ENCODE measurements at regions not wholly inside any gene's neighbourhood (a gene's known extent, or its start where the extent isn't known, plus 50 kb on each side); places are given as distances from the start of the nearest gene placed in this dataset.
"Not testable (repeated sequence)": the region's sequence is repeated elsewhere in the genome, so short reads cannot be mapped to it uniquely, and the experiment has no call there.

GRCh38 chr11:130566360-130566759 lies 117.9 kb downstream of the ADAMTS15 start:
- H3K4me3 Mint-ChIP-seq, H3K27me3 Mint-ChIP-seq, H3K27ac Mint-ChIP-seq, H3K4me1 Mint-ChIP-seq, ATAC-seq, H3K9me3 Mint-ChIP-seq, H3K36me3 Mint-ChIP-seq: not testable (repeated sequence)

- Mint-ChIP-seq H3K4me3 (no peak overlapping the region), H3K27me3 (no peaks in the 10 kb centered on the region), H3K9me3 (no peaks in the 10 kb centered on the region), H3K27ac (no peak overlapping the region), H3K36me3 (no peaks in the 10 kb centered on the region), H3K4me1 (no peaks in the 10 kb centered on the region)
- no peak for ATAC-seq
Measured at GRCh38 chr11:130571519-130571918, 123.1 kb downstream of the ADAMTS15 start.

DNA sequence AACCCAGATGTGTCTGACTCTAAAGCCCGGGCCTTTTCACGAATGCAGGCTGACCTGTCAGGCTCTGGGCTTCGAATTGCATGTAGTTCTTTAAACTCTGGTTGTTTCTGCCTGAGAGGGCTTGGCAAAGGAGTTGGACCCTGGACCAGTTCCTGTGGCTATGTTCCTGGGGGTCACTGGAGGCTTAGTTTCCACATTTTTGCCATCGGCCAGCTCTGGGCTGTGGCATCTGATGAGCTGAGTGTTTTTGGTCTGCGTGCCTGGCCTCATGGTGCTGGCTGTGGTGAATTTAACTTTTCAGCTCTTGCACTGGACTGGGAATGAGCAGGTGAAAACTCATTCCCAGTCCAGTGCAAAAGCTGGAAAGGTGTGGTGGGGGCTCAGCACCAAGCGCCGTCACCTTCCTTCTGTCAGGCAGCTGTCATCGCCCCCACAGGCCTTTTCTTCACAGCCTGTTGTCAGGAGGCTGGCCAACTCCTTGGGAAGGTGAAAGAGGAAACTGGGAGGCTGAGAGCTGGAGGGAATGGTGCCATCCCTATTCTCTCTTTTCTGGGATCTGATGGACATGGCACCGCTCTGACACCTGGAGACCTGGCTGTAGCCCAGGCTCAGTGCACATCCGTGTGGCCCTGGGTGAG lies 123.6 kb downstream of the ADAMTS15 start:
- Mint-ChIP-seq H3K36me3 (no peaks in the 10 kb centered on the region), H3K4me3 (no peak overlapping the region), H3K27ac (no peak overlapping the region), H3K4me1 (no peaks in the 10 kb centered on the region), H3K27me3 (no peaks in the 10 kb centered on the region), H3K9me3 (no peaks in the 10 kb centered on the region)
- ATAC-seq, result peak; percentile 13

DNA sequence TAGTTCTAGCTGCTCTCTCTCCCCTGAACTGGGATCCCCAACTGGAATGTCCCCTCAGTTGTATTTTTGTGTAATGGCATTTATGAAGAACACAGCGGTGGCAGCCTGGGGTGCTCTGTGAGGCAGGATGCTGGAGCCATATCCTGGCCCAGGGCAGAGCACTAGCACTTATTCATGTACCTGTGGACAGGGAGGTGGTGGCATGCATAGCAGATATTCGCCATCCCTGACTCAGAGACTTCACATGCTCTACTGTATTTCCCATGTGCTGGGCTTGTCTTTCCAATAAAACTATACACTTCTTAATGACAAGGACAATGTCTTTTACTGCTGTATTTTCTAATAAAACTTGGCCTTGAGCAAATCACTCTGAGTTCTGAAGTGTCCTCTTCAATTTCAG lies 125.3 kb downstream of the ADAMTS15 start:
- no peaks in the 10 kb centered on the region for H3K9me3 Mint-ChIP-seq
- H3K27ac Mint-ChIP-seq, result no peak overlapping the region
- no peaks in the 10 kb centered on the region for H3K4me1 Mint-ChIP-seq

GRCh38 chr11:130574740-130575139 lies 126.3 kb downstream of the ADAMTS15 start:
- no peaks in the 10 kb centered on the region for H3K4me1 Mint-ChIP-seq
- no peaks in the 10 kb centered on the region for H3K9me3 Mint-ChIP-seq

More for the DNA sequence above, 125.3 kb downstream of the ADAMTS15 start:
- H3K4me3 Mint-ChIP-seq, result no peak overlapping the region
- no peaks in the 10 kb centered on the region for H3K27me3 Mint-ChIP-seq
- H3K36me3 Mint-ChIP-seq, result no peaks in the 10 kb centered on the region
- ATAC-seq, result no peak

GRCh38 chr11:130576146-130576545 lies 127.7 kb downstream of the ADAMTS15 start:
- Mint-ChIP-seq H3K4me1 (no peaks in the 10 kb centered on the region), H3K9me3 (no peaks in the 10 kb centered on the region), H3K4me3 (no peak overlapping the region), H3K27me3 (no peaks in the 10 kb centered on the region), H3K36me3 (no peaks in the 10 kb centered on the region), H3K27ac (no peak overlapping the region)
- no peak for ATAC-seq

More at GRCh38 chr11:130574740-130575139, 126.3 kb downstream of the ADAMTS15 start:
- ATAC-seq, result no peak
- Mint-ChIP-seq H3K27ac (no peak overlapping the region), H3K27me3 (no peaks in the 10 kb centered on the region), H3K4me3 (no peak overlapping the region), H3K36me3 (no peaks in the 10 kb centered on the region)

DNA sequence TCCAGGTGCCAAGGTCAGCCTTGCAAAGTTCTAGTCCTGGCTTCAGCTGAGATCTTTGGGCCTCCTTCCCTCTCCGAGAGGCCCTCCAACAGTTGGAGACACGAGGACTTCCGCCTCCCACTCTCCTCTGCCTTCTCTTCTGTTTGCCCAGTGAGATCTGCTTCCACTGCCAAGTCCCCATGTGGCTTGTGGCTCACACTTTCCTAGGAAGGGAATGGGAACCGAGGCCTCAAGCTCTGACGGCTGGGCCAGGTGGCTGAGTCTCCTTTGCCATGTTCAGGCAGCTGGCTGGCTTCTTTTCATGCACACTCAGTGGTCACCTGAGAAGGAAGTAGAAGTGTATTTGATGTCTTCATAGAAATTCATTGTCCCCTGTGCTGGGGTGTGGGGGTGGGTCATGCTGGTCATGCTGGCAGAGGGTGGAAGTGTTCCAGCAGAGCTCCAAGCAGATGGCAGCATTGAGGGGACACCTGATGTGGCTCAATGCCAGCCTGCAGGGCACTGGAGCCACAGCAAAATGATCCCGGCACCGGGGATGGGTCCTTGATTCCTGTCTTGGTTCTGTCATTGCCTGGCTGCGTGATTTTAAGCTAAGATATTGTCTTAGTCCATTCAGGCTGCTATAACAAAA lies 130.4 kb downstream of the ADAMTS15 start:
- H3K36me3 Mint-ChIP-seq, result no peaks in the 10 kb centered on the region
- H3K4me3 Mint-ChIP-seq, result no peak overlapping the region
- H3K9me3 Mint-ChIP-seq, result peaks cover 3% of the 10 kb centered on the region
- no peaks in the 10 kb centered on the region for H3K4me1 Mint-ChIP-seq
- peaks cover 17% of the 10 kb centered on the region for H3K27me3 Mint-ChIP-seq
- ATAC-seq, result no peak
- H3K27ac Mint-ChIP-seq, result no peak overlapping the region

DNA sequence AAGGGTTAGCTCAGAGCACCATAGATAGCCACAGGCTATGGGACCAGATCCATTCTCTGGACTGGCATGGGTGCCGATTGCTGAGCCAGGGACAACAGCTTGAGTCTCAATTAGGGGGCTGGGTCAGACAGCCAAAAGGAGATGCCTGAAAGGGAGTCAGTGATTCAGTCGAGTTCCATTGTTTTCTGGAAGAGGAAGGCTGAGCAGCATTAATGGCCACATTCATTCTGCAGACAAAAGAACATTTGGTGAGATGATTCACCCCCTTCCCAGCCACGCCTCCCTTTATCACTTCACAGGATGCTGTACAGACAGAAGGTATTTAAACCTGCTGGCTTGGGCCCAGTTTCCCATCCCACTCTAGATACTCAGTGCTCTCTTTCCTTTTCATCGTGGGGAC lies 131.9 kb downstream of the ADAMTS15 start:
- Mint-ChIP-seq H3K27ac (no peak overlapping the region), H3K27me3 (peaks cover 17% of the 10 kb centered on the region), H3K9me3 (peaks cover 3% of the 10 kb centered on the region), H3K4me1 (no peaks in the 10 kb centered on the region), H3K36me3 (no peaks in the 10 kb centered on the region), H3K4me3 (no peak overlapping the region)
- ATAC-seq, result no peak

DNA sequence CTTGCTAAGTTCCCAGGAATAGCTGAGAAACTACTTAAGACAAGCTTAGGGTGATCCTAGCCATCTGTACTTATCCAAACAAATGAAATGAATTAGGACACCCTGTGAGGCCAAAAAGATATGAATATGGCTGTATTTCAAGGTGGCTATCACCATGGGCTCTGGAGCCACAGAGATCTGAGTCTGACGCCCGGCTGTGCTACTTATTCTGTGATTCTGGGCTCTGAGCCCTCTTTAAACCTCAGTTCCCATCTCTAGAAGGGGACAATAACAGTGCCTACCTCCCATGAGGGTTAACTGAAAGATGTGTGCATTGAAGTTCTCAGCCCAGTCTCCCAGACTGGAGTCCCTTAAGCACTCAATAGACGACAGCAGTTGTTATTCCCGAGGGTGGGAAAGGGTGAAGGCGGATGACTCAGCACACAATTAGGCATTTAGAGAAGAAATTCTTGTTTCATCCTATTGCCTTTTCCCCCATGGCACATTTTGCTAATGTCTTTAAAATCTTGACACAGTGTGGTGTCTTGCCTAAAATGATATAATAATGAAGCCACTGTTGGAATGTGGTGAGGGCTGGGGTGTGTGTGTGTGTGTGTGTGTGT lies 132.5 kb downstream of the ADAMTS15 start:
- no peak overlapping the region for H3K27ac Mint-ChIP-seq
- H3K9me3 Mint-ChIP-seq, result peaks cover 3% of the 10 kb centered on the region
- peaks cover 17% of the 10 kb centered on the region for H3K27me3 Mint-ChIP-seq
- H3K4me3 Mint-ChIP-seq, result no peak overlapping the region
- no peak for ATAC-seq
- H3K4me1 Mint-ChIP-seq, result no peaks in the 10 kb centered on the region
- H3K36me3 Mint-ChIP-seq, result no peaks in the 10 kb centered on the region

DNA sequence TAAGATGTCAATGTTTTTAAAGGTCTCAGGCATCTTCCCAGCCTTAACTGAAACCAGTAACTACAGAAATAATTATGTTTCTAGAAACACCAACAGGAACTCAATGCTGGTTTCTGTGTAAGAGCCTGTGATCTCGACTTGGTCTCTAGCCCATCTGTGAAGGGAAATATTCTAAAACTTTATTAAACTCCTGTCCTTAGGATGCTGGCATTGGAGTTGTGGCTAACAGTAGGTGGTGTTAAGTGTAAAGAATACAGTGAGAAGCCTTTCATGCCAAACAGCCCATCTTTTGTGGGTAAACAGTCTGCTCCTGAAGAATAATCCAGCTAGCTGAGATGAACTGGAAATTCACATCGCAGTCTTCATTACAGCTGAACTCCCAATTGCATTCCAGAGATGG lies 133.2 kb downstream of the ADAMTS15 start:
- Mint-ChIP-seq H3K27ac (no peak overlapping the region), H3K9me3 (peaks cover 3% of the 10 kb centered on the region), H3K4me3 (no peak overlapping the region), H3K4me1 (no peaks in the 10 kb centered on the region), H3K27me3 (peaks cover 17% of the 10 kb centered on the region), H3K36me3 (no peaks in the 10 kb centered on the region)
- ATAC-seq, result no peak

GRCh38 chr11:130582176-130582575 lies 133.7 kb downstream of the ADAMTS15 start:
- no peaks in the 10 kb centered on the region for H3K36me3 Mint-ChIP-seq
- no peak for ATAC-seq
- no peak overlapping the region for H3K4me3 Mint-ChIP-seq
- H3K27me3 Mint-ChIP-seq, result peaks cover 17% of the 10 kb centered on the region
- H3K4me1 Mint-ChIP-seq, result no peaks in the 10 kb centered on the region
- H3K27ac Mint-ChIP-seq, result no peak overlapping the region
- peaks cover 3% of the 10 kb centered on the region for H3K9me3 Mint-ChIP-seq

DNA sequence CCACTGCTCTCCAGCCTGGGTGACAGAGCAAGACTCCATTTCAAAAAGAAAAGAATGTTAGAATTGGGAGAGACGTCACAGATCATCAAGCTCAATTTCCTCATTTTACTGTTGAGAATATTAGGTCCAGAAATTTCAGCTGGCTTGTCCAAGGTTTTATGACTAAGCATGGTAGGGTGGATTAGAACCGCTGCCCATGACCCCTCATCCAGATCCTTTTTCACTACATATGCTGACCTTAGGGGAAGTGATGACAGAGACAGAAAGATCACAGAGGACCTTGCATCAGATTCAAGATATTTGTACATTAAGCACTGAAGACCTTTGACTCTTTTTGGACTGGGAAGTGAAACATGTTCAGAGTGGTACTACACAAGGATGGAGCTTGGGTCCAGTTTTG lies 134.5 kb downstream of the ADAMTS15 start:
- no peak for ATAC-seq
- Mint-ChIP-seq H3K27ac (no peak overlapping the region), H3K36me3 (no peaks in the 10 kb centered on the region), H3K4me1 (no peaks in the 10 kb centered on the region), H3K4me3 (no peak overlapping the region), H3K27me3 (peaks cover 17% of the 10 kb centered on the region), H3K9me3 (peaks cover 3% of the 10 kb centered on the region)

- no peak overlapping the region for H3K27ac Mint-ChIP-seq
- H3K36me3 Mint-ChIP-seq, result no peaks in the 10 kb centered on the region
- no peaks in the 10 kb centered on the region for H3K4me1 Mint-ChIP-seq
- no peak for ATAC-seq
- H3K4me3 Mint-ChIP-seq, result no peak overlapping the region
- peaks cover 3% of the 10 kb centered on the region for H3K9me3 Mint-ChIP-seq
- peaks cover 17% of the 10 kb centered on the region for H3K27me3 Mint-ChIP-seq
Measured at GRCh38 chr11:130583801-130584211, 135.4 kb downstream of the ADAMTS15 start.

DNA sequence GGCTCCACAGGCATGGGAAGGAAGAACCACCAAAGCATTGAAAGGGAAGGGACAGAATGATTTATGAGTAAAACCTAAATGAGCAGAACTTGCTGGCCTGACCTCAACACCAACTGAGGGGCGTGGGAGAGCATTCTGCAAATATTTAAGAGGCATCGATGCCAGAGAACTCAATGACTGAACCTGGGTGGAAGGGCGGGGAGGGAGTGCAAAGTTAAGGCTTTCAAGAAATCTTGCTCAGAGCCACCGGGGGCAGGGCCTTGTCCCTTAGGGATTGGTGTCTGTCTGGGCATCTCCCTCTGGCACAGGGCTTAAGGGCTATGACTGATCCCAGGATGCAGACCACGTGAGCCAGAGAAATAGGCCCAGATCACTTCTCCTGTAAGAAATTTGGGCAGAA lies 137.1 kb downstream of the ADAMTS15 start:
- Mint-ChIP-seq H3K27me3 (peaks cover 17% of the 10 kb centered on the region), H3K27ac (no peak overlapping the region), H3K4me1 (no peaks in the 10 kb centered on the region), H3K4me3 (no peak overlapping the region), H3K36me3 (no peaks in the 10 kb centered on the region), H3K9me3 (peaks cover 3% of the 10 kb centered on the region)
- no peak for ATAC-seq

GRCh38 chr11:130587658-130588057 lies 139.2 kb downstream of the ADAMTS15 start:
- Mint-ChIP-seq H3K27ac (no peak overlapping the region), H3K9me3 (peaks cover 3% of the 10 kb centered on the region), H3K27me3 (peaks cover 11% of the 10 kb centered on the region), H3K4me3 (no peak overlapping the region), H3K36me3 (no peaks in the 10 kb centered on the region), H3K4me1 (no peaks in the 10 kb centered on the region)
- ATAC-seq, result no peak

DNA sequence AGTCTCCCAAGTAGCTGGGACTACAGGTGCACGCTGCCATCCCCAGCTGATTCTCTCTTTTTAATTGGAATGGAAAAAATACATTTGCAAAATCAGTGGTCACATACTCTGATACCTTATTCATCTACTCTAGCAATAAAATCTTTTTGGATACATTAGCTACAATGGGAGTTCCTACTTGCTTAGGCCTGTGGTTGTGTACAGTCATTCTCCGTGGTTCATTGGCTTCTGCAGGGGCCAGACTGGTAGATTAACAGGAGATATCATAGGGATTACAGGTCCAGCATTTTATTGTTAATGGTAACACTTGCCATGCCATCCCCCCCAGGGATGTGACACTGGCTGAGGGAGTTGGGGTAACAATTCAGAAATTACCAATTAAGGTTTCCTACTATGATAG lies 140.0 kb downstream of the ADAMTS15 start:
- ATAC-seq, result no peak
- no peak overlapping the region for H3K27ac Mint-ChIP-seq

More for the DNA sequence above, 140.0 kb downstream of the ADAMTS15 start:
- H3K4me1 Mint-ChIP-seq, result no peaks in the 10 kb centered on the region
- no peaks in the 10 kb centered on the region for H3K36me3 Mint-ChIP-seq
- H3K27me3 Mint-ChIP-seq, result peaks cover 2% of the 10 kb centered on the region
- no peak overlapping the region for H3K4me3 Mint-ChIP-seq
- no peaks in the 10 kb centered on the region for H3K9me3 Mint-ChIP-seq

Measured in stimulated activated memory B cell treated with anti-CD40 and anti-IgM and Interleukin-4, amounts not matched to agents 10 μg/mL and 1 μg/mL and 100 μg/mL, for 72 hours (primary cell).